Stimulated activated CD8-positive, alpha-beta memory T cell treated with anti-CD3 and anti-CD28 coated beads, Interleukin-7, amount 100 ng/mL, for 1 hour (primary cell): ENCODE measurements at regions not wholly inside any gene's neighbourhood (a gene's known extent, or its start where the extent isn't known, plus 50 kb on each side); places are given as distances from the start of the nearest gene placed in this dataset.

Experiments used
- DNase-seq, 2 donors: peaks; one replicate each; pipeline ENCODE4 v3.0.0-alpha.2; 2020; ENCODE audit warnings: low read depth in 2 of 2

- no peak for DNase-seq
Measured at GRCh38 chr4:151988591-151988990, 227.8 kb upstream of the GATB start.

DNA sequence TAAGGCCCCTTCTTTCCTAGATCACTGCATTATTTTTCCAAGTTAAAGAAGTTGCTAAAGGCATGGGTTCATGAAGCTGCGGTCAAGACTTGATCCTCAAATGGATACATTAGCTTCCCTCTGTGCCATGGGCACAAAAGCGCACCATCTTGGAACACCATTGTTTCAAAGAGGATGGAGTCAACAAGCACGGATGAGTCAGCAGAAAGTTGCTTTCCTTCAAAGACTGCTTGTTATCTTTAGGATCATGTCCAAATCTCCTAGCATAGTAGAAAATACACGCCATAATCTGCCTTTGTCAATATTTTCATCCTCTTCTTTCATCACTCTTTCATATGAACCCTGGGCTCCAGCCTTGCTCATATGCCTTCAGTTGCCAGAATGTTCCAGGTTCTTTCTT is 226.8 kb upstream of the GATB start:
- DNase-seq: no peak

- DNase-seq: no peak
Measured at GRCh38 chr4:151983854-151984253, 223.0 kb upstream of the GATB start.

DNA sequence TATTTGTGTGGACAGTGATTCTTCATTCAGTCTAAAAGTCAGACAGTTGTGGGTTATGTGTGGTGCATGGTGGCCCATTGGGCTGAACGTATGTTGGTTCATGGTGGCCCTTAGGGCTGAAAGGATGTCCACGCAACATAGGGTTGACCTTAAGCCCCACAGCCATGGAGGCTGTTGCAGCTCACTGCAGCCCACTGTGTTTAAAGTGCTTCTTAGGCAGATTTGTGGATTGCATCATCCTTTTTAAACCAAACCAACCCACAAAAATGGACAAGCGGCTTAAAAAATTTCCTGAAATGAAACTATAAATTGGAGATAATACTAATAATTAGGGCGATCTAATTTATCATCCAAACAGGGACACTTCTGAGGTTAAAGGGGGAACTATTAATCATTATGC is 219.0 kb upstream of the GATB start:
- no peak for DNase-seq

GRCh38 chr4:151968643-151969042 is 207.8 kb upstream of the GATB start:
- no peak for DNase-seq

- no peak for DNase-seq
Measured at GRCh38 chr4:151967074-151967473, 206.3 kb upstream of the GATB start.

- no peak for DNase-seq
Measured at GRCh38 chr4:151962138-151962823, 201.5 kb upstream of the GATB start.

DNA sequence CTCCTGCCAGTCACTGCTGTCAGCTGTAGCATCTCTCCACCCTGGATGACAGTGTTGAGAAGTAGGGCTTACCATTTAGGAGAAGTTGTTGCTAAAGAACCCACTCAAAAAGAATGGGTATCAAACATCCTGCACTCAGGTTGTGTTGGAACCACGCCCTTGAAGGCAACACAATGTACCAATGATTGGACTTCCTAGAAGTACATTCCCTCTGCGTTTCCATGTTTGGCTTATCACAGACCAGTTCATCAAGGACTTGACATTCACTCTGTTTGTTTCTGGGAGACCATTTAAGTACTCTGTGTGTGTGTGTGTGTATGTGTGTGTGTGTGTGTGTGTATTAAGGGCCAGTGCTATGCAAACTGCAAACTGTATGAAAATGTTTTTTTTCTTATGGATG is 200.6 kb upstream of the GATB start:
- no peak for DNase-seq

DNA sequence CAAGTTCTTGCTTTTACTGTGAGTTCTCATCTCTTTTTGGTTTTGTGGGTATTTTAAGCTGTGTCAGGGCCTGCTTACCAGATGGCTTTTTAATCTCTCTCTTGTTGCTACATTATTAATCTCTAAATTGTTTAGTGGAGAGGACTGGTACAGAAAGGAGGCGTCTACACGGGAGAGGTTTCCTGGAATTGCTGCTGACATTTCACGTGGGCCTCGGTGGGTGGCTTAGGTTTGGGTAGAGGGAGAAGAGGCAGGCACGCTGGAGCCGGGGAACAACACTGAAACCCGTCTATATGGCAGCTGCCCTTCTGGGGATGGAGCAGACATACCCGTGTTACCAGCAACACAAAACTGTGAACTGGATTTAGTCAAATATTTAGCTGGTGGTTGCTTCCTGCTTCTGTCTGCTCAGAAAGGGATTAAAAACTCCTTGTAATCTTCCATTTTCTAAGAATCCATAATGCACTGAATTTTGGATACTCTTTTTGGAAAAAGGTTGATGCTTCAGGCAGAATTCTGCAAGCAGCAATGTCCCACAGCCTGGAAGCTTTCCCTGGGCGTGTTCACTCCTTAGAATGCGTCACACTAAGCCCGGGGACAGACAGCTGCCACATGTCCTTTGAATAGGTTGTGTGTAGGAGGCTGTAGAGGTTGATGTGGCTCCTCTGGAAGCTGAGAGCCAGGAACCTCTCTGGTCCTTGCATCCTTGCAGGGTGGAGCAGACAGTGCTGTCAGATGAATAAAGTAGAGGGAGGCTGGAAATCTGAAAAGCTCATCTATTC is 199.8 kb upstream of the GATB start:
- no peak for DNase-seq

- DNase-seq: no peak
Measured at GRCh38 chr4:151957153-151957552, 196.3 kb upstream of the GATB start.

DNA sequence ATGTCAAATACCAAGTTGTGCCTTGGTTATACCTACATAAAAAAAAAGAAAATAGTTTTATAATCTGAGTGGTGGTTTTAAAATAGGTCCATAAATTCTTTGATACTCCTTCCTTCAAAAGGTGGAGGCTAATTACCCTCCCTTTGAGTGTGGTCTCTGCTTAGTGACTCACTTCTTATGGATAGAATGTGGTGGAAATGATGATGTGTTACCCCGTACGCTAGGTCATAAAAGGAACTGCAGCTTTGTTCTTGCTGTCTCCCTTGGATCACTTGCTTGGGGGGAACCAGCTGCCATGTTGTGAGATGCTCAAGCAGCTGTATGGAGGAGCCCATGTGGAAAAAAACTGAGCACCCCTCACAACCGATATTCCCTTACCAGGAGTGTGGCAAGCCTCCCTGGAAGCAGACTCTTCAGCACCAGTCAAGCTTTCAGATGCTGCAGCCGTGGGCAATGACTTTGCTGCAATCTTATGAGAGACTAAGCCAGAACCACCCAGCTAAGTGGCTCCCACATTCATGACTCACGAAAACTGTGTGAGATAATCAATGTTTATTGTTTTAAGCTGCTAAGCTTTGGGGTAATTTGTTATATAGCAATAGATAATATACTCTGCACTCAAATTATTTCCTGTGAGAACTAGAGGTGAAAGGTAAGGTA is 195.0 kb upstream of the GATB start:
- DNase-seq: no peak

GRCh38 chr4:151953795-151954372 is 193.1 kb upstream of the GATB start:
- DNase-seq: no peak

- DNase-seq: no peak
Measured at GRCh38 chr4:151953312-151953711, 192.5 kb upstream of the GATB start.

DNA sequence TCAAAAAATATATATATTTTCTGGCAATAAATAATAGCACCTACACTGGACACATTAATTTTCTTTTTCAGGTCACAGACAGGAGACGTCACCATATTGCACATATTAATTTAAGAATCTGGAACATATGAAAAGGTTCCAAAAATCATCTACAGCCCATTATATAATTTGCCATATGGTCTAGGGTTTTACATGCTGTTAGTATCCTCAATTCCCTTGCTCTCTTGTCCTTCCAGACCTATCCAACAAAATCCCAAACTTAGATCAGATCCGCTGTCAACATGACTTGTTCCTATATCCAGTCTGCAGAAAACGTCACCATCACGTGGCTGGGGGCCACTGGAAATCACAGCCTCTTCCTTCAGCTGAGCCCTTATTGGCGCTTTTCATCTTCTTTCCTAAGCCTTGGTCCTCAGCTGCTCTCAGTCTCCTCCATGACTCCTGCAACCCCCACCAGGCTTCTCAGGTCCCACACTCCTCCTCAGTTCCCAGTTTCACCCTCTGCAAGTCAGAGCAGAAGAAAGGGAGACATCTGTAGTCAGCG is 192.0 kb upstream of the GATB start:
- no peak for DNase-seq

DNA sequence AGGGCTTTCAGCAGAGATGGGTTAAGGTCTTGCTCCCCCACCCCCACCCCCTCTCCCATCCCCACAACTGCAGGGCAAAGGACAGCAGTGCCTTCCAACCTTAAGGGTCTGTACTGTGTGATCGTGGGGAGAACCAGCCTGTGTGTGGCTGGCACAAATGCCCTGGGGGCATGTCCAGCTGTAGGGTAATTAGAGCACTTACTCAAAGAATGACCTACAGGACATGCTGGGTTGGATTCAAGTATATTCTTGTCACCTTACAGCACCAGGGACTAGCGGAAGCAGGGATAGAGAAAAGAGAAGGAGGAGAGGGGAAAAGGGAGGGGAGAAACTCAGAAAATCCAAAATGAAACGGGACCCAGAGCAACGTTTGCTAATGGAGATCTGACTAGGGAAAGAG is 191.3 kb upstream of the GATB start:
- no peak for DNase-seq

- DNase-seq: no peak
Measured at GRCh38 chr4:151951671-151952050, 190.9 kb upstream of the GATB start.

- no peak for DNase-seq
Measured at GRCh38 chr4:151950993-151951670, 190.3 kb upstream of the GATB start.

DNA sequence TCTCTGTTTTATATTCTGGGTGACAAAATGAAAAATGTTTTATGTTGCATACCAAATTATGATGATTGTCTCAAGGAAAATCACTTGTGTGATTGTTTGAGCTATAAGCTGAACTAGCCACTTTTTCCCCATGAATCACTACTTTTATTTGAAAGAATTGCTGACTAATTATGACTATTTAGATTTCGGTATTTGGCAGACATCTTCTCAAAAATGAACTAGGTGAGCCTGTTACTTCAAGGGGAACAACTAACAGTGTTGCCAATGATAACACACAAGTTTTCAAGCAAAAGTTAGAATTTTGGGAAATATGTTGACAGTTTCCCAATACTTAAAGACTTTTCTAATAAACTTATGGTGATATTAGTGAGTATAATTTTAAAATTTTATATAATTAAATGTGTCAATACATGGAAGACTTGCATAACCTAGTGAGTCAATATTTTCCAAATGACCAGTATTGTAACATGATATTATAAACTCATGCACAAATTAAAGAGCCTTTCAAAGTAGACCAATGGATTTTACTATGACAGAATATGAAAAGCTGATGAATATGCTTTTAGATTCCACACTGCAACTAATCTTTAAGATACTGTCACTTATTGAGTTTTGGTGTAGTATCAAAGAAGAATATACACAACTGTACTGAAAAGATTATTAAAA is 187.7 kb upstream of the GATB start:
- DNase-seq: no peak

GRCh38 chr4:151946718-151947117 is 185.9 kb upstream of the GATB start:
- DNase-seq: no peak

DNA sequence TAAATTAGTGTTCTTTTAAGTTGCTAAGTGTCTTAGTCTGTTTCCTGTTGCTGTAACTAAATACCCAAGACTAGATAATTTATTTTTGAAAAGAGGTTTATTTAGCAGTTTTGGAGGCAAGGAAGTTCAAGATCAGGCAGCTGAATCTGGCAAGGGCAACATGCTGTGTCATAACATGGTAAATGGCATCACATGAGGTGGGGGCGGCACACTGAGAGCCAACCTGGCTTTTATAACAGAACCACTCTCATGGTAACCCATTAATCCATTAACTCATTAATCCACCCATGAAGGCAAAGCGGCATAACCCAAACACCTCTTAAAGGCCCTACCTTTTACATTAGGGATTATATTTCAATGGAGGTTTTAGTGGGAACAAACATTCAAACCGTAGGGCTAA is 182.2 kb upstream of the GATB start:
- DNase-seq: no peak

GRCh38 chr4:151940926-151941617 is 180.3 kb upstream of the GATB start:
- DNase-seq: no peak
